Activated CD8-positive, alpha-beta memory T cell treated with anti-CD3 and anti-CD28 coated beads for 24 hours (primary cell): ENCODE measurements at regions not wholly inside any gene's neighbourhood (a gene's known extent, or its start where the extent isn't known, plus 50 kb on each side); places are given as distances from the start of the nearest gene placed in this dataset.
"Not testable (repeated sequence)": the region's sequence is repeated elsewhere in the genome, so short reads cannot be mapped to it uniquely, and the experiment has no call there.

ENCODE experiments used
- DNase-seq: peaks from one replicate; pipeline ENCODE4 v3.0.0-alpha.2; 2020

GRCh38 chr12:19671695-19672094, 232.4 kb downstream of the AEBP2 start:
- DNase-seq, result no peak

GRCh38 chr12:19674437-19674836, 235.1 kb downstream of the AEBP2 start:
- DNase-seq, result no peak

GRCh38 chr12:19675361-19675760, 236.1 kb downstream of the AEBP2 start:
- no peak for DNase-seq

GRCh38 chr12:19678501-19678900, 239.2 kb downstream of the AEBP2 start:
- not testable (repeated sequence) for DNase-seq

GRCh38 chr12:19681007-19681406, 241.7 kb downstream of the AEBP2 start:
- no peak for DNase-seq

GRCh38 chr12:19683178-19683927, 244.1 kb downstream of the AEBP2 start:
- DNase-seq, result no peak

GRCh38 chr12:19687371-19687770, 248.1 kb downstream of the AEBP2 start:
- no peak for DNase-seq

- DNase-seq, result no peak
These were observed 249.2 kb downstream of the AEBP2 start for GRCh38 chr12:19688532-19688931.

GRCh38 chr12:19689226-19689625, 249.9 kb downstream of the AEBP2 start:
- DNase-seq, result no peak

GRCh38 chr12:19689801-19690472, 250.6 kb downstream of the AEBP2 start:
- DNase-seq, result no peak

- no peak for DNase-seq
These were observed 252.8 kb downstream of the AEBP2 start for GRCh38 chr12:19692091-19692490.

GRCh38 chr12:19692566-19692965, 253.3 kb downstream of the AEBP2 start:
- no peak for DNase-seq

GRCh38 chr12:19694627-19695026, 255.3 kb downstream of the AEBP2 start:
- DNase-seq, result no peak

GRCh38 chr12:19695244-19696098, 256.2 kb downstream of the AEBP2 start:
- DNase-seq, result no peak

GRCh38 chr12:19700969-19701368, 261.7 kb downstream of the AEBP2 start:
- no peak for DNase-seq

GRCh38 chr12:19704966-19705365, 265.7 kb downstream of the AEBP2 start:
- DNase-seq, result no peak

GRCh38 chr12:19706936-19707335, 267.6 kb downstream of the AEBP2 start:
- no peak for DNase-seq

- no peak for DNase-seq
These were observed 268.7 kb downstream of the AEBP2 start for GRCh38 chr12:19707948-19708409.

- DNase-seq, result no peak
These were observed 270.6 kb downstream of the AEBP2 start for GRCh38 chr12:19709889-19710288.

GRCh38 chr12:19710811-19711793, 271.8 kb downstream of the AEBP2 start:
- DNase-seq, result no peak

- DNase-seq, result no peak
These were observed 272.7 kb downstream of the AEBP2 start for GRCh38 chr12:19712041-19712440.

- DNase-seq, result no peak
These were observed 279.1 kb downstream of the AEBP2 start for GRCh38 chr12:19718401-19718800.
